ENCODE measurements at regions not wholly inside any gene's neighbourhood (a gene's known extent, or its start where the extent isn't known, plus 50 kb on each side); places are given as distances from the start of the nearest gene placed in this dataset.
"Not testable (repeated sequence)": the region's sequence is repeated elsewhere in the genome, so short reads cannot be mapped to it uniquely, and the experiment has no call there.

DNA sequence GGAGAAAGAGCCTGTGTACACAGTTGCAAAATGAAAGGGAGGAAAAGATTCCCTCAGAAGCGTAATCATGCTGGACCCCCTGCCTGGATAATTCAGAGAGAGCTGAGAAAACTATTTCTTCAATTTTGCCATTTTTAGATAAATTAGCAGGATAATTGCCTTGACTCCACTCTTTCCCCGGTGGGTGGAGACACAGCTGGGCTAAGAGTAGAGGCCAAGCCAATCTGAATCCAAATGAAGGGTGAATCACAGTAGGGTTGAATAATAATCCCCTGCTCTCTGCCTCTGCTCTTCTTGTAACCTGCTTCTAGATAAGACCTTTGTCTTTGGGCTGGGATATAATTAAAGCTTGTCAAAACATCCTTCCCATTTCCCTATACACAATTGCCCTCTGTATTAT is 150.1 kb downstream of the CAPZA3 start:
- intact Hi-C loops (cut with micrococcal nuclease), result no loop called here

DNA sequence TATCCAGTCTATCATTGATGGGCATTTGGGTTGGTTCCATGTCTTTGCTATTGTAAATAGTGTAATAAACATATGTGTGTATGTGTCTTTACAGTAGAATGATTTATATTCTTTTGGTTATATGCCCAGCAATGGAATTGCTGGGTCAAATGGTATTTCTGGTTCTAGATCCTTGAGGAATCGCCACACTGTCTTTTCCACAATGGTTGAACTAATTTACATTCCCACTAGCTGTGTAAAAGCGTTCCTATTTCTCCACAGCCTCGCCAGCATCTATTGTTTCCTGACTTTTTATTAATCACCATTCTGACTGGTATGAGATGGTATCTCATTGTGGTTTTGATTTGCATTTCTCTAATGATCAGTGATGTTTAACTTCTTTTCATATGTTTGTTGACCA is 152.7 kb downstream of the CAPZA3 start:
- CTCF ChIA-PET; H3K4me1 Mint-ChIP-seq (ENCODE audit: low read depth); DNase-seq; H3K4me3 Mint-ChIP-seq; H3K36me3 Mint-ChIP-seq (ENCODE audit: low read depth); intact Hi-C loops (cut with micrococcal nuclease); H3K27me3 Mint-ChIP-seq (ENCODE audit: low read depth); H3K27ac Mint-ChIP-seq: not testable (repeated sequence)
- peaks cover 13% of the 10 kb centered on the region for H3K9me3 Mint-ChIP-seq

More for the DNA sequence above, 150.1 kb downstream of the CAPZA3 start:
- Mint-ChIP-seq H3K36me3 (ENCODE audit: low read depth) (no peaks in the 10 kb centered on the region), H3K27ac (no peak overlapping the region), H3K4me3 (no peak overlapping the region), H3K9me3 (peaks cover 11% of the 10 kb centered on the region), H3K27me3 (ENCODE audit: low read depth) (no peaks in the 10 kb centered on the region), H3K4me1 (ENCODE audit: low read depth) (no peaks in the 10 kb centered on the region)
- no peak for DNase-seq
- CTCF ChIA-PET, result interaction anchor here (0.6 kb wide), 1 partner anchor 20 kb away, joined by 3 read pairs; no protein-coding TSS in a partner anchor

GRCh38 chr12:18895540-18895939 is 157.6 kb downstream of the CAPZA3 start:
- no peak for DNase-seq
- Mint-ChIP-seq H3K36me3 (ENCODE audit: low read depth) (no peaks in the 10 kb centered on the region), H3K9me3 (peaks cover 15% of the 10 kb centered on the region), H3K4me3 (no peak overlapping the region), H3K4me1 (ENCODE audit: low read depth) (no peaks in the 10 kb centered on the region), H3K27me3 (ENCODE audit: low read depth) (no peaks in the 10 kb centered on the region), H3K27ac (no peak overlapping the region)
- CTCF ChIA-PET, result no interaction called here
- intact Hi-C loops (cut with micrococcal nuclease), result no loop called here

- CTCF ChIA-PET, result no interaction called here
- Mint-ChIP-seq H3K9me3 (peaks cover 15% of the 10 kb centered on the region), H3K27ac (no peak overlapping the region), H3K36me3 (ENCODE audit: low read depth) (no peaks in the 10 kb centered on the region), H3K4me3 (no peak overlapping the region), H3K27me3 (ENCODE audit: low read depth) (no peaks in the 10 kb centered on the region), H3K4me1 (ENCODE audit: low read depth) (no peaks in the 10 kb centered on the region)
- intact Hi-C loops (cut with micrococcal nuclease), result no loop called here
- no peak for DNase-seq
Observed at GRCh38 chr12:18895946-18896345, 158.0 kb downstream of the CAPZA3 start.

DNA sequence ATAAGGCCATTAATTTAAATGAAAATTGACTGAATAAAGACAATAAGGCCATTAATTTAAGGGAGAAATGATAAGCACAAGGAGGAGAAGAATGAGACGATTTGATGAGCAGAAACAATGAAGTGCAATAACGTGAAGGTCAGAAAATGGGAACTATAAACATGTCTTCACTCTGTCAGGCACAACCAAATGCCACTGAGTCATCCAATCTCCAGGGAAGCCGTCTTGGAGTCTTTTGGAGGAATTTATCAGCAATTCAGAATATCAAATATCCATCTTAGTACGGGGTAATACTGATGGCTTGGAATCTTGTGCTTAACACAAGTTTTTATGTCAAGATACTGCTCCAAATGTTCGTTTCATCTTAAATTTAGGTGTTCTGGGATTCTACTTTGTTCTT is 159.9 kb downstream of the CAPZA3 start:
- Mint-ChIP-seq H3K36me3 (ENCODE audit: low read depth) (no peaks in the 10 kb centered on the region), H3K27me3 (ENCODE audit: low read depth) (no peaks in the 10 kb centered on the region), H3K4me1 (ENCODE audit: low read depth) (no peaks in the 10 kb centered on the region), H3K4me3 (no peak overlapping the region), H3K27ac (no peak overlapping the region), H3K9me3 (peaks cover 8% of the 10 kb centered on the region)
- intact Hi-C loops (cut with micrococcal nuclease), result no loop called here
- CTCF ChIA-PET, result no interaction called here
- DNase-seq, result no peak

- Mint-ChIP-seq H3K27ac (no peak overlapping the region), H3K9me3 (peaks cover 8% of the 10 kb centered on the region), H3K36me3 (ENCODE audit: low read depth) (no peaks in the 10 kb centered on the region), H3K27me3 (ENCODE audit: low read depth) (no peaks in the 10 kb centered on the region), H3K4me1 (ENCODE audit: low read depth) (no peaks in the 10 kb centered on the region), H3K4me3 (no peak overlapping the region)
- CTCF ChIA-PET, result no interaction called here
- intact Hi-C loops (cut with micrococcal nuclease), result no loop called here
- no peak for DNase-seq
Observed at GRCh38 chr12:18898470-18898869, 160.6 kb downstream of the CAPZA3 start.

- no peaks in the 10 kb centered on the region for H3K4me1 Mint-ChIP-seq (ENCODE audit: low read depth)
- CTCF ChIA-PET, result no interaction called here
Observed at GRCh38 chr12:18899162-18899561, 161.2 kb downstream of the CAPZA3 start.

DNA sequence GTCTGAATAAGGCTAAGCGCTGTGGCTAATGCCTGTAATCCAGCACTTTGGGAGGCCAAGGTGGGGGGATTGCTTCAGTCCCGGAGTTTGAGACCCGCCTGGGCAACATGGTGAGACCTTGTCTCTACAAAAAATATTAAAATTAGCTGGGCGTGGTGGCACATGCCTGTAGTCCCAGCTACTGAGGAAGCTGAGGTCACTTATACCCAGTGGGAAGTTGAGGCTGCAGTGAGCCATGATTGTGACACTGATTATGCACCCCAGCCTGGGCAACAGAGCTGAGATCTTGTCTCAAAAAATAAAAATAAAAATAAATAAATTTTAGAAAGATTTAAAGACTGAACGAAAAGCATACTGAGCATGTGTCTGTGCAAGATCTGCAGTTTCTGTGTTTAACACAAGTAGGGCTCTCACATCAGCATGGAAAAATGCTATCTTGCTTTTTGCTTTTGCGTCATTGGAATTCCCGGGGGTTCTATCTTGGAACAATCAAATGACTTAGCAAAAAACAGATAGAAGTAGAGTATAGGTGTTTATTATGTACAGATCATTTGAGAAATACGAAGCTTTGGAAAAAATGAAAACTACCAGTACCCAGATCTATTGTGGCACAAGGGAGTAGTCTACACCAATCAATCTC is 161.9 kb downstream of the CAPZA3 start:
- Mint-ChIP-seq H3K4me3 (no peak overlapping the region), H3K4me1 (ENCODE audit: low read depth) (no peaks in the 10 kb centered on the region), H3K36me3 (ENCODE audit: low read depth) (no peaks in the 10 kb centered on the region), H3K27ac (no peak overlapping the region), H3K9me3 (peaks cover 8% of the 10 kb centered on the region), H3K27me3 (ENCODE audit: low read depth) (no peaks in the 10 kb centered on the region)
- DNase-seq, result no peak
- intact Hi-C loops (cut with micrococcal nuclease), result no loop called here
- CTCF ChIA-PET, result interaction anchor here (0.8 kb wide), 1 partner anchor 1829 kb away, joined by 3 read pairs; no protein-coding TSS in a partner anchor

More at GRCh38 chr12:18899162-18899561, 161.2 kb downstream of the CAPZA3 start:
- no peaks in the 10 kb centered on the region for H3K36me3 Mint-ChIP-seq (ENCODE audit: low read depth)
- DNase-seq, result no peak
- no peak overlapping the region for H3K27ac Mint-ChIP-seq
- H3K9me3 Mint-ChIP-seq, result peaks cover 8% of the 10 kb centered on the region
- H3K4me3 Mint-ChIP-seq, result no peak overlapping the region
- intact Hi-C loops (cut with micrococcal nuclease), result no loop called here
- no peaks in the 10 kb centered on the region for H3K27me3 Mint-ChIP-seq (ENCODE audit: low read depth)

- H3K36me3 Mint-ChIP-seq (ENCODE audit: low read depth), result no peaks in the 10 kb centered on the region
- no peak for DNase-seq
- no peak overlapping the region for H3K27ac Mint-ChIP-seq
- no peaks in the 10 kb centered on the region for H3K4me1 Mint-ChIP-seq (ENCODE audit: low read depth)
- intact Hi-C loops (cut with micrococcal nuclease), result no loop called here
- peaks cover 5% of the 10 kb centered on the region for H3K9me3 Mint-ChIP-seq
- no peak overlapping the region for H3K4me3 Mint-ChIP-seq
- H3K27me3 Mint-ChIP-seq (ENCODE audit: low read depth), result no peaks in the 10 kb centered on the region
- CTCF ChIA-PET, result no interaction called here
Observed at GRCh38 chr12:18905134-18905533, 167.2 kb downstream of the CAPZA3 start.

GRCh38 chr12:18906395-18906794 is 168.5 kb downstream of the CAPZA3 start:
- H3K9me3 Mint-ChIP-seq, result peaks cover 5% of the 10 kb centered on the region
- no peaks in the 10 kb centered on the region for H3K36me3 Mint-ChIP-seq (ENCODE audit: low read depth)
- H3K27ac Mint-ChIP-seq, result no peak overlapping the region
- DNase-seq, result no peak
- no peaks in the 10 kb centered on the region for H3K27me3 Mint-ChIP-seq (ENCODE audit: low read depth)
- H3K4me1 Mint-ChIP-seq (ENCODE audit: low read depth), result no peaks in the 10 kb centered on the region
- no peak overlapping the region for H3K4me3 Mint-ChIP-seq
- CTCF ChIA-PET, result no interaction called here
- intact Hi-C loops (cut with micrococcal nuclease), result no loop called here

DNA sequence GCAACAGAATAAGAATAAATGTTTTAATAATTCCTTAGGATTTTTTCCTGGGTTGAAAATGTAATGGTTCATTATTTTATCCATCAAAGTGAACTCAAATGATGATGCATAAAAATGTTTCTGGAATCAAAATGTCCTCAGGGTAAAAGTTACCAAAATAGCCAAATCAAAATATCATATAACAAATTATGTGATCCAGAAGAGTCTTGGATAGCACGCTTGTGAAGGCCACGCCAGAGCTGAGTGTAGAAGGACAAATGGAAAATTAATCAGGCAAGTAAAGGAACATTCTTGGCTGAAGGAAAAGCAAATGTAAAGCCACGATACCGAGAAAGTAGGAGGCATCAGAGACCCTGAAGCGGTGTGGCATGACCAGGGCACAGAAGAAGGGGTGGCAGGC is 169.2 kb downstream of the CAPZA3 start:
- no peak for DNase-seq
- CTCF ChIA-PET, result no interaction called here

DNA sequence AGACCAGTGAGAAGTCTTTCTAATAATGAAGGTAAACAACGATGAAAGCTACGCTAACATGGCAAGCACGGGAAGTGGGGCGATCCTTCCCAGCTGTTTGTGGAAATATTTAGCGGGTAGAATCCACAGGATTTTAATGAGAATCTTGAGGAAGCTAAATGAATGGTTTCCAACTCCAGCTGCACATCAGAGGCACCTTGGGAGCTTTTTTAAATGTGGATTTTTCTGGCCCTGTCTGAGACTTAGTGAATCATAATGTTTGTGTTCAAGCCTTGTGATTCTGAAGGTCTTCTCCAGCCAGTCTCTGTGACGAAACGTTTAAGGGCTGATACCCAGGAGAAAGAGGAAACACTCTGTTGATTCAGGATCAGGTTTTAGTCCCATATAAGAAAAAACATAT is 169.8 kb downstream of the CAPZA3 start:
- no peaks in the 10 kb centered on the region for H3K36me3 Mint-ChIP-seq (ENCODE audit: low read depth)
- peaks cover 4% of the 10 kb centered on the region for H3K9me3 Mint-ChIP-seq
- intact Hi-C loops (cut with micrococcal nuclease), result no loop called here
- H3K27ac Mint-ChIP-seq, result no peak overlapping the region
- no peak for DNase-seq
- H3K4me3 Mint-ChIP-seq, result no peak overlapping the region
- CTCF ChIA-PET, result interaction anchor here (0.6 kb wide), 1 partner anchor 19 kb away, joined by 3 read pairs; no protein-coding TSS in a partner anchor
- H3K4me1 Mint-ChIP-seq (ENCODE audit: low read depth), result no peaks in the 10 kb centered on the region
- H3K27me3 Mint-ChIP-seq (ENCODE audit: low read depth), result no peaks in the 10 kb centered on the region

More for the DNA sequence above, 169.2 kb downstream of the CAPZA3 start:
- intact Hi-C loops (cut with micrococcal nuclease), result no loop called here
- Mint-ChIP-seq H3K4me3 (no peak overlapping the region), H3K4me1 (ENCODE audit: low read depth) (no peaks in the 10 kb centered on the region), H3K27me3 (ENCODE audit: low read depth) (no peaks in the 10 kb centered on the region), H3K27ac (no peak overlapping the region), H3K9me3 (peaks cover 6% of the 10 kb centered on the region), H3K36me3 (ENCODE audit: low read depth) (no peaks in the 10 kb centered on the region)

DNA sequence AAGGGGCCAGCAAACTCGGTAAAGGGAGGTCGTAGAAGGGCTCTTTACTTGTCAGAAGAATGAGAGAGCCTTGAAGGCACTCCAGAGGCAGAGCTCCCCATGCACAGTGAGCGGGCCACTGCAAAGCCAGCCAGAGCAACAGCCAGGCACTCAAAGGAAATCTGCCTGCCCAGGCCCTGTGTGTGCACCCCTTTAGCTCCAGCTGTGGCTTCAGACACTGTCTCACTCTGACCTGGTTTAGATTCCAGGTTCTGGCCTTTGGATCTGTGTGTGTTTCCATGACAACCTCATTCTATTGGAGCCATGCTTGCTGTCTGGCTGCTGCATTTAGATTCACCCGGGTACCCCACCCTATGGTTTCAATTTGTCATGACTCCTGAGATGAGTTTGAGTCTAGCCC is 170.3 kb downstream of the CAPZA3 start:
- no peaks in the 10 kb centered on the region for H3K27me3 Mint-ChIP-seq (ENCODE audit: low read depth)
- H3K9me3 Mint-ChIP-seq, result peaks cover 4% of the 10 kb centered on the region
- H3K36me3 Mint-ChIP-seq (ENCODE audit: low read depth), result no peaks in the 10 kb centered on the region
- no peak overlapping the region for H3K4me3 Mint-ChIP-seq
- DNase-seq, result no peak
- no peaks in the 10 kb centered on the region for H3K4me1 Mint-ChIP-seq (ENCODE audit: low read depth)
- no peak overlapping the region for H3K27ac Mint-ChIP-seq
- intact Hi-C loops (cut with micrococcal nuclease), result no loop called here
- CTCF ChIA-PET, result interaction anchor here (0.6 kb wide), 1 partner anchor 20 kb away, joined by 3 read pairs; no protein-coding TSS in a partner anchor
